PC-3 (cell line): ENCODE measurements at regions not wholly inside any gene's neighbourhood (a gene's known extent, or its start where the extent isn't known, plus 50 kb on each side); places are given as distances from the start of the nearest gene placed in this dataset.

Experiments used
- ATAC-seq: fragments of 200-7000 bp; cut with Tn5 transposase; 2 replicates; pipeline ENCODE4 v1.9.1; 2020; ENCODE audit warnings: mild to moderate bottlenecking, moderate library complexity
- BruUV-seq: library from RNA; stranded (reverse); fragments of 400-500 nt; replicated peaks from 2 replicates; lab custom pipeline; 2021; lab: Mats Ljungman, UMichigan
- CTCF ChIA-PET: fragments of 300-600 bp; sonication (Branson Sonifier 250); formaldehyde crosslinking; loops from one replicate; lab custom pipeline; 2022; ENCODE audit warnings: antibody characterized with exemption; lab: Charles Lee
- POLR2A ChIA-PET: fragments of 300-600 bp; sonication (Branson Sonifier 250); formaldehyde crosslinking; loops from one replicate; lab custom pipeline; 2022; ENCODE audit warnings: antibody characterized with exemption; ENCODE audit not compliant: unreplicated experiment; lab: Charles Lee
- DNase-seq: peaks from one replicate; pipeline ENCODE4 v3.0.0-alpha.2; 2015
- H2AFZ ChIP-seq: fragments of 300-600 bp; sonication (generic); 2 replicates; pipeline ENCODE4 v1.6.0; 2016; ENCODE audit warnings: antibody characterized with exemption, low read length
- H3F3A ChIP-seq: fragments of 300-600 bp; sonication (generic); one replicate; pipeline ENCODE4 v1.6.0; 2017; ENCODE audit warnings: antibody characterized with exemption, low read length, control low read depth, mild to moderate bottlenecking; ENCODE audit not compliant: unreplicated experiment
- H3K27ac ChIP-seq: fragments of 300-600 bp; sonication (generic); 2 replicates; pipeline ENCODE4 v1.5.1; 2016; ENCODE audit warnings: mild to moderate bottlenecking, low read length
- H3K27me3 ChIP-seq: fragments of 300-600 bp; sonication (generic); 2 replicates; pipeline ENCODE4 v1.6.1; 2016; ENCODE audit warnings: low read length, mixed read lengths
- H3K36me3 ChIP-seq: fragments of 300-600 bp; sonication (generic); 2 replicates; pipeline ENCODE4 v1.6.1; 2016; ENCODE audit warnings: low read depth, mixed run types, low read length, mixed read lengths
- H3K4me1 ChIP-seq: fragments of 300-600 bp; sonication (generic); 2 replicates; pipeline ENCODE4 v1.5.1; 2016; ENCODE audit warnings: low read length; ENCODE audit not compliant: insufficient read depth
- H3K4me2 ChIP-seq: fragments of 300-600 bp; sonication (generic); 2 replicates; pipeline ENCODE4 v1.6.0; 2016; ENCODE audit warnings: low read length
- H3K4me3 ChIP-seq: fragments of 300-600 bp; sonication (generic); 2 replicates; pipeline ENCODE4 v1.5.1; 2016; ENCODE audit warnings: mild to moderate bottlenecking, low read length, mixed read lengths
- H3K79me2 ChIP-seq: fragments of 300-600 bp; sonication (generic); 2 replicates; pipeline ENCODE4 v1.6.1; 2017; ENCODE audit warnings: low read length, mixed read lengths
- H3K9ac ChIP-seq: fragments of 300-600 bp; sonication (generic); 2 replicates; pipeline ENCODE4 v1.6.0; 2016; ENCODE audit warnings: mild to moderate bottlenecking, low read length
- H3K9me2 ChIP-seq: fragments of 300-600 bp; sonication (generic); replicated peaks from 2 replicates; pipeline ENCODE4 v1.6.1; 2016; ENCODE audit warnings: mixed run types, low read length, mixed read lengths
- H3K9me3 ChIP-seq: fragments of 300-600 bp; sonication (generic); 2 replicates; pipeline ENCODE4 v1.6.1; 2016; ENCODE audit warnings: low read length, mixed read lengths
- H4K20me1 ChIP-seq: fragments of 300-600 bp; sonication (generic); 2 replicates; pipeline ENCODE4 v1.6.1; 2016; ENCODE audit warnings: low read length, mixed read lengths
- CTCF ChIP-seq: fragments of 300-600 bp; sonication (generic); conservative IDR thresholded peaks from 2 replicates; pipeline ENCODE4 v1.5.1; 2017; ENCODE audit warnings: antibody characterized with exemption, low read depth, mild to moderate bottlenecking, low read length
- EZH2 ChIP-seq: fragments of 300-600 bp; sonication (generic); IDR thresholded peaks from one replicate; pipeline ENCODE4 v1.6.1; 2017; ENCODE audit warnings: antibody characterized with exemption, mild to moderate bottlenecking, low read length; ENCODE audit not compliant: unreplicated experiment
- EZH2phosphoT487 ChIP-seq: fragments of 300-600 bp; sonication (generic); IDR thresholded peaks from 2 replicates; pipeline ENCODE4 v1.6.1; 2018; ENCODE audit warnings: mild to moderate bottlenecking, antibody characterized with exemption, low read length, borderline replicate concordance
- intact Hi-C: fragments of 100-400 bp; cut with micrococcal nuclease; formaldehyde crosslinking; loops from 2 replicates; pipeline ENCODE4 v1.9.0; 2023

GRCh38 chr13:44293374-44293773 is 80.2 kb upstream of the SERP2 start:
- POLR2A ChIA-PET = no interaction called here
- ATAC-seq (no peak), DNase-seq (no peak)
- Histone ChIP-seq H3K36me3 (no peaks in the 10 kb centered on the region), H3K27me3 (no peaks in the 10 kb centered on the region), H3K4me3 (no peak overlapping the region), H2AFZ (no peak overlapping the region), H3K9me2 (no peaks in the 10 kb centered on the region), H3K79me2 (no peaks in the 10 kb centered on the region), H3K27ac (no peak overlapping the region), H3F3A (no peaks in the 10 kb centered on the region), H3K9ac (no peak overlapping the region), H3K4me1 (peaks cover 9% of the 10 kb centered on the region), H3K9me3 (no peaks in the 10 kb centered on the region), H3K4me2 (no peak overlapping the region), H4K20me1 (no peaks in the 10 kb centered on the region)
- TF ChIP-seq EZH2phosphoT487 (no peak), CTCF (no peak), EZH2 (no peak)
- no TSS peak for BruUV-seq
- CTCF ChIA-PET = no interaction called here
- intact Hi-C loops = no loop called here

- H2AFZ ChIP-seq = no peak overlapping the region
Measured at GRCh38 chr13:44293908-44294735, 79.5 kb upstream of the SERP2 start.

More at GRCh38 chr13:44293908-44294735, 79.5 kb upstream of the SERP2 start:
- Histone ChIP-seq H3K4me3 (no peak overlapping the region), H3K9me3 (no peaks in the 10 kb centered on the region), H3K27ac (no peak overlapping the region), H3K27me3 (no peaks in the 10 kb centered on the region), H3F3A (no peaks in the 10 kb centered on the region), H3K4me1 (peaks cover 16% of the 10 kb centered on the region), H3K4me2 (no peak overlapping the region), H3K79me2 (no peaks in the 10 kb centered on the region), H3K9ac (no peak overlapping the region), H3K36me3 (no peaks in the 10 kb centered on the region), H4K20me1 (no peaks in the 10 kb centered on the region), H3K9me2 (no peaks in the 10 kb centered on the region)
- DNase-seq (no peak), ATAC-seq (no peak)
- intact Hi-C loops = no loop called here
- TF ChIP-seq EZH2phosphoT487 (no peak), EZH2 (no peak), CTCF (no peak)
- BruUV-seq = no TSS peak
- CTCF ChIA-PET = no interaction called here
- POLR2A ChIA-PET = no interaction called here
